Karpas-422 (cell line): ENCODE measurements at regions not wholly inside any gene's neighbourhood (a gene's known extent, or its start where the extent isn't known, plus 50 kb on each side); places are given as distances from the start of the nearest gene placed in this dataset.
"Not testable (repeated sequence)": the region's sequence is repeated elsewhere in the genome, so short reads cannot be mapped to it uniquely, and the experiment has no call there.

Experiments used
- DNase-seq: peaks from one replicate; pipeline ENCODE4 v3.0.0-alpha.2; 2015
- H2AFZ ChIP-seq: fragments of 200-600 bp; sonication (generic); 2 replicates; pipeline ENCODE4 v1.6.1; 2014; ENCODE audit warnings: antibody characterized with exemption, low read length, mixed read lengths
- H3K27ac ChIP-seq: fragments of 200-600 bp; sonication (generic); 2 replicates; pipeline ENCODE4 v1.5.1; 2014; ENCODE audit warnings: mild to moderate bottlenecking, low read length, moderate library complexity
- H3K27me3 ChIP-seq: fragments of 200-600 bp; sonication (generic); 2 replicates; pipeline ENCODE4 v1.6.1; 2014; ENCODE audit warnings: low read length, mixed read lengths
- H3K36me3 ChIP-seq: fragments of 200-600 bp; sonication (generic); 2 replicates; pipeline ENCODE4 v1.6.1; 2014; ENCODE audit warnings: low read length, mixed read lengths; ENCODE audit not compliant: insufficient read depth
- H3K4me1 ChIP-seq: fragments of 200-600 bp; sonication (generic); 2 replicates; pipeline ENCODE4 v1.6.1; 2014; ENCODE audit warnings: mild to moderate bottlenecking, low read length, mixed read lengths
- H3K4me2 ChIP-seq: fragments of 200-600 bp; sonication (generic); 2 replicates; pipeline ENCODE4 v1.6.1; 2014; ENCODE audit warnings: low read length, low read depth, mild to moderate bottlenecking; ENCODE audit not compliant: poor library complexity, severe bottlenecking
- H3K4me3 ChIP-seq: fragments of 200-600 bp; sonication (generic); 2 replicates; pipeline ENCODE4 v1.5.1; 2014; ENCODE audit warnings: mild to moderate bottlenecking, antibody characterized with exemption, low read length, mixed read lengths
- H3K79me2 ChIP-seq: fragments of 200-600 bp; sonication (generic); 2 replicates; pipeline ENCODE4 v1.6.1; 2014; ENCODE audit warnings: mild to moderate bottlenecking, low read length, mixed read lengths
- H3K9ac ChIP-seq: fragments of 200-600 bp; sonication (generic); 2 replicates; pipeline ENCODE4 v1.6.0; 2014; ENCODE audit warnings: low read length
- H3K9me2 ChIP-seq: fragments of 200-600 bp; sonication (generic), shearing (Covaris generic); replicated peaks from 2 replicates; pipeline ENCODE4 v1.6.0; 2014; ENCODE audit warnings: mild to moderate bottlenecking, low read length, moderate library complexity; ENCODE audit not compliant: insufficient read depth
- H3K9me3 ChIP-seq: fragments of 300-700, 200-600 bp; sonication (generic); 2 replicates; pipeline ENCODE4 v1.6.1; 2014; ENCODE audit warnings: low read length, mixed read lengths
- H4K20me1 ChIP-seq: fragments of 200-600 bp; sonication (generic); 2 replicates; pipeline ENCODE4 v1.6.1; 2014; ENCODE audit warnings: mild to moderate bottlenecking, antibody characterized with exemption, low read length, low read depth; ENCODE audit not compliant: insufficient read depth

GRCh38 chr5:4576161-4576748 lies 563.9 kb upstream of the ADAMTS16 start:
- no peaks in the 10 kb centered on the region for H3K79me2 ChIP-seq
- no peak overlapping the region for H2AFZ ChIP-seq
- no peak overlapping the region for H3K27ac ChIP-seq
- no peaks in the 10 kb centered on the region for H3K36me3 ChIP-seq
- H3K4me2 ChIP-seq: no peak overlapping the region
- H3K9me3 ChIP-seq: peaks cover 10% of the 10 kb centered on the region
- no peaks in the 10 kb centered on the region for H3K9me2 ChIP-seq
- H3K4me3 ChIP-seq: no peak overlapping the region
- H3K9ac ChIP-seq: no peak overlapping the region
- no peaks in the 10 kb centered on the region for H3K27me3 ChIP-seq
- no peaks in the 10 kb centered on the region for H3K4me1 ChIP-seq
- no peak for DNase-seq
- no peaks in the 10 kb centered on the region for H4K20me1 ChIP-seq

- H3K4me2 ChIP-seq: no peak overlapping the region
- H3K4me1 ChIP-seq: no peaks in the 10 kb centered on the region
- no peaks in the 10 kb centered on the region for H3K27me3 ChIP-seq
- H3K27ac ChIP-seq: no peak overlapping the region
- no peaks in the 10 kb centered on the region for H3K36me3 ChIP-seq
- no peaks in the 10 kb centered on the region for H4K20me1 ChIP-seq
- H2AFZ ChIP-seq: no peak overlapping the region
- H3K9ac ChIP-seq: no peak overlapping the region
- no peak for DNase-seq
- H3K9me2 ChIP-seq: no peaks in the 10 kb centered on the region
- no peak overlapping the region for H3K4me3 ChIP-seq
- H3K79me2 ChIP-seq: no peaks in the 10 kb centered on the region
- peaks cover 10% of the 10 kb centered on the region; the same call in 1 of the 2 replicates for H3K9me3 ChIP-seq
Measured at GRCh38 chr5:4576908-4577307, 563.2 kb upstream of the ADAMTS16 start.

DNA sequence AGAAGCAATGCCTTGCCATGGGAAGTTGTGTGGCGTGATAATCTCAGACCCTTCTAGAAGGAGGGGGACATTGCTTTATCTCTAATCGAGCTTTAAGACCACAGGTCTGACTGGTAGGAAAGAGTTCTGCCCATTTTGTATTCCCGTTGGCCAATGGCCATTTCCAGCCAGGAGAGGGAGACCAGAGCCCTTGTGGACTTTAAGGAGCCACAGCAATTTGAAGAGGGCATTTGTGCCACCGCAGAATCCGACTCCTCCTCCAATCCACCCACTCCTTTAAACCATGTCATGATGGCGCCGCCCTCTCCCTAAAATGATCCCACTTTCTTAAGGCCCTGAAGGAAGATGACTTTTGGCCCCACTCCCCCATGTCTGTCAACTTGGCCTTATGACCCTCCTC lies 560.5 kb upstream of the ADAMTS16 start:
- H3K9ac ChIP-seq: no peak overlapping the region
- H3K27me3 ChIP-seq: no peaks in the 10 kb centered on the region
- no peaks in the 10 kb centered on the region for H4K20me1 ChIP-seq
- no peaks in the 10 kb centered on the region for H3K9me2 ChIP-seq
- no peak for DNase-seq
- H3K36me3 ChIP-seq: no peaks in the 10 kb centered on the region
- no peak overlapping the region for H3K4me3 ChIP-seq
- no peaks in the 10 kb centered on the region for H3K79me2 ChIP-seq
- no peaks in the 10 kb centered on the region for H3K4me1 ChIP-seq
- H3K27ac ChIP-seq: no peak overlapping the region
- H3K9me3 ChIP-seq: peaks cover 15% of the 10 kb centered on the region
- no peak overlapping the region for H3K4me2 ChIP-seq
- H2AFZ ChIP-seq: no peak overlapping the region

GRCh38 chr5:4580772-4581171 lies 559.4 kb upstream of the ADAMTS16 start:
- peaks cover 15% of the 10 kb centered on the region for H3K9me3 ChIP-seq
- DNase-seq: no peak
- no peak overlapping the region for H3K9ac ChIP-seq
- H3K27me3 ChIP-seq: no peaks in the 10 kb centered on the region
- H3K79me2 ChIP-seq: no peaks in the 10 kb centered on the region
- H3K4me2 ChIP-seq: no peak overlapping the region
- H3K4me3 ChIP-seq: no peak overlapping the region
- H3K27ac ChIP-seq: no peak overlapping the region
- no peaks in the 10 kb centered on the region for H3K4me1 ChIP-seq
- H3K9me2 ChIP-seq: no peaks in the 10 kb centered on the region
- H4K20me1 ChIP-seq: no peaks in the 10 kb centered on the region
- no peaks in the 10 kb centered on the region for H3K36me3 ChIP-seq
- no peak overlapping the region for H2AFZ ChIP-seq

- Histone ChIP-seq H3K4me3 (no peak overlapping the region), H3K4me2 (no peak overlapping the region), H3K79me2 (no peaks in the 10 kb centered on the region), H3K9me2 (no peaks in the 10 kb centered on the region), H4K20me1 (no peaks in the 10 kb centered on the region), H3K9ac (no peak overlapping the region), H3K27ac (no peak overlapping the region), H3K27me3 (no peaks in the 10 kb centered on the region), H3K9me3 (peaks cover 18% of the 10 kb centered on the region), H2AFZ (no peak overlapping the region), H3K36me3 (no peaks in the 10 kb centered on the region), H3K4me1 (no peaks in the 10 kb centered on the region)
- no peak for DNase-seq
Measured at GRCh38 chr5:4581289-4581688, 558.8 kb upstream of the ADAMTS16 start.

DNA sequence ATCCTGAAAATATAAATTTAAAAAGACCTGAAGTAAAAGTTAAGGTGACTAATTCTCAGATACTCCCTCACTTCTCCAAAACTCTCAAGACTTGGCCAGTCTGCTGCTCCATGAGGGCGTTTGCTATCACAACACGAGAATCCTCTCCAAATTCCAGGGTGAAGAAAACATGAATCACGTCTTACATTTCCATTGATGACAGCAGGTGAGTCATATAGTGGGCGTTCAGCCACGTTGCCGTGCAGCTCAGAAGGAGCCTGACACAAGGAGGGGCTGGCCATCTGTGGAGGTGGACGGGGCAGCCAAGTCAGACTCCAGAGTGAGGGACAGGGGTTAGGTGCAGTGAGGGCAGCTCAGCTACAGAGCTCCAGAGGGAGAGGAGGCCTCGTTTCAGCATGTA lies 555.1 kb upstream of the ADAMTS16 start:
- Histone ChIP-seq H4K20me1 (no peaks in the 10 kb centered on the region), H3K4me1 (no peaks in the 10 kb centered on the region), H3K27me3 (no peaks in the 10 kb centered on the region), H2AFZ (no peak overlapping the region), H3K9me2 (no peaks in the 10 kb centered on the region), H3K36me3 (no peaks in the 10 kb centered on the region), H3K4me3 (no peak overlapping the region), H3K79me2 (no peaks in the 10 kb centered on the region), H3K9me3 (peaks cover 24% of the 10 kb centered on the region), H3K4me2 (no peak overlapping the region), H3K27ac (no peak overlapping the region), H3K9ac (no peak overlapping the region)
- no peak for DNase-seq

DNA sequence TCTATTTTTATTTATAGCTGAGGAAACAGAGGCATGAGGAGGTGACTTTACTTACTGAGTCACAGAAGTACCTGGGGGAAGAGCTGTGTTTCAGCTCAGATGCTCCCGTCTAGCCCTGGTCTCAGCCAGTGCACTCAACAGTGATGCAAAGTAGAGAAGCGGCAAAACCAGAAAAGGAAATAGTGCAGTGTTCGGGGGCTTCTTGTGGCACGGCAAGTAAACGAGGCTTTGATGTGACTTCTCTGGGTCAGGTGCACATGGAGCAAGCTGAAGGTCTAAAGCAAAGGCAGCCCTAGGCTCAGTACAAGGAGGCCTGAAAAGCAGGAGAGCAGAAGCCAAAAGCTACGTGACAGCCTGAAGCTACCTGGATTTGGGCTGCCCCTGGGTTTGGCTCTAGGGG lies 526.7 kb upstream of the ADAMTS16 start:
- H3K27me3 ChIP-seq: no peaks in the 10 kb centered on the region
- H3K9ac ChIP-seq: no peak overlapping the region
- H3K4me1 ChIP-seq: no peaks in the 10 kb centered on the region
- no peak overlapping the region for H3K4me2 ChIP-seq
- H3K27ac ChIP-seq: no peak overlapping the region
- no peaks in the 10 kb centered on the region for H3K36me3 ChIP-seq
- no peak overlapping the region for H3K4me3 ChIP-seq
- DNase-seq: no peak
- peaks cover 15% of the 10 kb centered on the region for H3K9me3 ChIP-seq
- no peaks in the 10 kb centered on the region for H3K79me2 ChIP-seq
- no peak overlapping the region for H2AFZ ChIP-seq
- H4K20me1 ChIP-seq: no peaks in the 10 kb centered on the region
- H3K9me2 ChIP-seq: no peaks in the 10 kb centered on the region

- no peaks in the 10 kb centered on the region for H4K20me1 ChIP-seq
- no peak overlapping the region for H3K27ac ChIP-seq
- no peak overlapping the region for H3K9ac ChIP-seq
- no peak overlapping the region for H2AFZ ChIP-seq
- H3K79me2 ChIP-seq: no peaks in the 10 kb centered on the region
- no peak for DNase-seq
- no peaks in the 10 kb centered on the region for H3K4me1 ChIP-seq
- peaks cover 13% of the 10 kb centered on the region for H3K9me3 ChIP-seq
- no peak overlapping the region for H3K4me3 ChIP-seq
- H3K4me2 ChIP-seq: no peak overlapping the region
- H3K36me3 ChIP-seq: no peaks in the 10 kb centered on the region
- no peaks in the 10 kb centered on the region for H3K9me2 ChIP-seq
- H3K27me3 ChIP-seq: no peaks in the 10 kb centered on the region
Measured at GRCh38 chr5:4614088-4614487, 526.0 kb upstream of the ADAMTS16 start.

- not testable (repeated sequence) for H3K4me1 ChIP-seq, DNase-seq, H3K9me2 ChIP-seq, H3K79me2 ChIP-seq, H3K27ac ChIP-seq, H3K4me2 ChIP-seq, H3K27me3 ChIP-seq, H3K9ac ChIP-seq, H3K9me3 ChIP-seq, H4K20me1 ChIP-seq, H3K4me3 ChIP-seq, H2AFZ ChIP-seq, H3K36me3 ChIP-seq
Measured at GRCh38 chr5:4615369-4615768, 524.8 kb upstream of the ADAMTS16 start.
